CD4-positive, alpha-beta T cell treated with Interleukin-15 for 1 hour (primary cell): ENCODE measurements at regions not wholly inside any gene's neighbourhood (a gene's known extent, or its start where the extent isn't known, plus 50 kb on each side); places are given as distances from the start of the nearest gene placed in this dataset.
"Not testable (repeated sequence)": the region's sequence is repeated elsewhere in the genome, so short reads cannot be mapped to it uniquely, and the experiment has no call there.

ENCODE experiments used
- DNase-seq: peaks from one replicate; pipeline ENCODE4 v3.0.0-alpha.2; 2020

- DNase-seq, result no peak
These were observed 256.2 kb downstream of the TAFA4 start for GRCh38 chr3:68676136-68676535.

- no peak for DNase-seq
These were observed 265.0 kb downstream of the TAFA4 start for GRCh38 chr3:68667346-68667745.

DNA sequence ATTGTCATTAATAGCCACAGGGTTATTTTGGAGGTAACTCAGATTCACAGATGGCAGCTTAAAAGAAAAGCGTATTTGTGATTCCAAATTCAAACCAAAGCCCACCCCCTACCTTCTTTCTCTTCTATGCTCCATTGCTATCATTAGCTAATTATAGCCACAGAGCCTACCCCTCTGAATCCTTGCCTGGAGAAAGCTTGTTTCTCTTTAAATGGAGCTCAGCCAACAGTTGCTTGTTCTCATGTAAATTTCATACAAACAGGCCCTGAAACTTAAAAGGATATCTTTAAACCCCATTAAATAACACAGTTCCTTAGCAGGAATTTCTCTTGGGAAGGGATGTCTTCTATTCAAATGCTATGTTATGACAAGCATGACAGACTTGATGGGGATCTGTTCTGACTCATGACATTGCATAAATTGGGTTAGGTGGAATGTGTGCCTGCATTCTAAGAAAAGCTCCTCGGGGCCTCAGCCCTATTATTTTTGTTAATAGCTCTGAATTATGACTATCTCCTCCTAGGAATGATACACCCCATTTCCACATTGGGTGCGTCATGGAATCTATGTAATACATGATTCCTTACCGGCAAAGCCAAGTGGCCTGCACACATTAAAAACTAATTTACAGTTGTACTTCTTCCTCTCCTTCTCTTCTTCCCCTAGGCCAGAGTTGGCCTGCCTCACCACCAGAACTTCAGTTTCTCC, 265.8 kb downstream of the TAFA4 start:
- DNase-seq, result no peak

- DNase-seq, result no peak
These were observed 268.1 kb downstream of the TAFA4 start for GRCh38 chr3:68664276-68664675.

GRCh38 chr3:68662176-68662575, 270.2 kb downstream of the TAFA4 start:
- DNase-seq, result no peak

DNA sequence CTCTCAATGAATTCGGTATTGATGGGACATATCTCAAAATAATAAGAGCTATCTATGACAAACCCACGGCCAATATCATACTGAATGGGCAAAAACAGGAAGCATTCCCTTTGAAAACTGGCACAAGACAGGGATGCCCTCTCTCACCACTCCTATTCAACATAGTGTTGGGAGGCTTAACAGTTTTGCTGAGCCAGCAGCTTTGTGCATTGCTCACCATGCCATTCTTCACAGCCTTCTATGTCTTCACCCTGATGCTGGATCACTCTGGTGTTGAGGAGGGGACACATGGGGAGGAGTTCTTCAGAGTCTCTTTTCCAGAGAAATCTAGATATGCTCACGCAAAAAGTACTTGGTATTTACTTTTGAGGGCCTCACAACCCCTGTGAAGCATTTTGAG, 281.7 kb downstream of the TAFA4 start:
- not testable (repeated sequence) for DNase-seq

DNA sequence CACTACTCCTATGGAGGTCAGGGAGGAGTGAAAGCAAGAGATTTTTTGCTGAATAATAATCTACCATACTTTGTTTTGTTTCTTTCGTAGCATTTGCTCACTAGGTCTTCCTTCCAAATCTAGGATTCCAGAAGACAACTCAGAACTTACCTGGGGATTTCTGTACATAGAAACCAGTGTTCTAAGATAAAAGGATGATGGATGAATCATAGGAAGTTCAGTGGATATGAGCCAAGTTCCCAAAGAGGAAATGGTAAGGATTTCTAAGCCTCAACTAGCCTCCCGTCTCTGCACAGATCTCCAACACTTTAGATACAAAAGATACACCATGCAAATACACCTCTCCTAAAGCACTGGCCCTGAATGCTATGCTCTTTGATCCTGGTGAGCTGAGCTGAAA, 283.9 kb downstream of the TAFA4 start:
- DNase-seq, result no peak

GRCh38 chr3:68631850-68632545, 300.3 kb downstream of the TAFA4 start:
- no peak for DNase-seq

DNA sequence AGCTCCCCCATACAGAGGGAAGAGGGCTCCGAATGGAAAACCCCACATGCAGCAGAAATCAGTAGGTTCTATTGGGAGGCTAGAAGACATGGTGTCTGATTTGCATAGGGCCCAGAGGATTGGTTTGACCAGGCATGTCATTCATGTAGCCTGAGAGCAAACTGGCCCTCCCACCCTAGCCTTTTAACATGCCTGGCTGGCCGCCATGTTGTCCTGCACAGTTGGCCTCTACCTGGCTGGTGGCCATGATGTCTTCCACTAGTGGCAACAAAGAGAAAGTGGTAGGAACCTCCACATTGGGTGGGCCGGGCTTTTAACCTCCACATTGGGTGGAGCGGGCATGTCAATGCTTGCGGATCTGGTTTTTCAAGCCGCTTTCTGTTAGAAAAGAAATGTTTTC, 312.1 kb downstream of the TAFA4 start:
- DNase-seq, result no peak

DNA sequence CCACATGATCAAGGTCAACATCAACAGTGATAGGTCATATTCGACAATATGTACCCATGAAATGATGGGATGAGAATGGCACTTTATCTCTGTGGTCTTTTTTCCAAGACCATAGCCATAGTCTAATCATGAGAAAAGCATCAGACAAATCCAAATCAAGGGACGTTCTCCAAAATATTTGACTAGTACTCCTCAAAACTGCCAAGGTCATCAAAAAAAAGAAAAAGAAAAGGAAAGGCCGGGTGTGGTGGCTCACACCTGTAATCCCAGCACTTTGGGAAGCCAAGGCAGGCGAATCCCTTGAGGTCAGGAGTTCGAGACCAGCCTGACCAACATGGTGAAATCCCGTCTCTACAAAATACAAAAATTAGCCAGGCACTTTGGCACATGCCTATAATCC, 318.3 kb downstream of the TAFA4 start:
- no peak for DNase-seq

- no peak for DNase-seq
These were observed 361.0 kb downstream of the TAFA4 start for GRCh38 chr3:68571321-68571720.

DNA sequence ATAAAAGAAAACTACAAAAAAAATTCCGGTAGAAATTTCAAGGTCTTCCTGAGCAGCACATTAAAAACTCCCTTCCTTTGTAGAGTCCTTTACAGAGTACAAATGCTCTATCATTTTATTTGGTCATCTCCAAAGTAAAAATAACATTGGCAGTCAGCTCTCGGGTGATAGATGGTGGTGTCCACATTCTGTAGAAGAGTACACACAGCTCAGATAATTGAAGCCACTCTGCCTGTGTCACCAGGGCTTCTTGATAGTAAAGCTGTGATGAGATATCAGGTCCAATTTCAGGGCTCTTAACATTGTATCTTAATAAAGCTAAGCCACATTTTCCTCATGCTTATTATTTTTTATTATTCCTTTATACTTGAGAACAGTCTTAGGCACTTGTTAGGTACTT, 371.6 kb downstream of the TAFA4 start:
- no peak for DNase-seq

DNA sequence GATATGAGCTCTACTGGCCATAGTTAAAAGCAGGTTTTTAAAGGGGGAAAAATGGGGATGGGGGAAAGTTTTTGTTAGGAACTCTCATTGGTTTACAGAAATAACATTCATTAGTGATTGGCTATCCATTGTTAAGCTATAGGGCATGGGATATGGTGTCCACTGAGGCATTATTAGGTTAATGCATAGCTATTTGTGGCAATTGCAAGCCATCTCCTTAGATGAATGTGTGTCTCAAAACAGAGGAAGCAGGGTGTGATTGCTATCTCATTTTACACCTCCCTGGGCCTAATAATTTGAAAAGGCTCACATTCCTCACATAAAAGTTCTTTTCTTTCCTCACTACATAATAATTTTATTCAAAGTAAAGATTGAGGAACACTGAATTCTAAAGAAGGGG, 396.6 kb downstream of the TAFA4 start:
- DNase-seq, result no peak

GRCh38 chr3:68523330-68523729, 409.0 kb downstream of the TAFA4 start:
- no peak for DNase-seq

DNA sequence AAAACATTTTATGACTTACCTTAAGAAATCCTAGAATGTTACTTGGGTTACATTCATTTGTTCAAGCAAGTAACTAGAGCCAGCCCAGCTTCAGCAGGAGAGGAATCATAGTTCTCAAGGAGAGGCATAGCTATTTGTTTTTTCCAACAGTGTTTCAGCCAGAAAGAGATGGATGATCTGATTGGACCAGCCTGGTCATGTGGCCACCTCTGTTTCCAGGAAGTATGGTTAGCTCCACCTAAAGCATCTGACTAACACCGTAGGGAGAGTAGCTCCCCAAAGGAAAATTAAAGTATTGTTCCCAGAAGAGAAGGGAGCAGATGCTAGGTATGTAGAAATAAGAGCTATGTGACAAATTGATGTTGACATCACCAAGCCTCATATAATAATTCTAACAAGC, 417.1 kb downstream of the TAFA4 start:
- DNase-seq, result no peak

DNA sequence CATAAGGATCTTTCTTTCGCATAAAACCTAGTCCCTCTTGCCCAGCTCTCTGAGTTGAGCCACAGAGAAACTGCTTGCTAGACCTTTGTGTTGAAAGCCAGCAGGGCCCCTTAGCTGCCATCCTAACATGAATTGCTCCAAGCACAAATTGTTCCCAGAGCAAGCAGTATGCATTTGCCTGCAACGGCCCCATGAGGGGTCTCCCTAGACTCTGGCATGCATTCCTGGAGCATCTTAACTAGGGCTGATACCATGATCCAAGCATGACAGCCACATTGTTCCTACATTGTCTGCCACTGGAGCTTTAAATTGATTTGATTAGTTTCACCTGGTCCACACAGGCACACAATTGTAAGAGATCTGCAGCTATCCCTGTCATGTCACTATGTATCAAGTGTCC, 428.1 kb downstream of the TAFA4 start:
- no peak for DNase-seq

DNA sequence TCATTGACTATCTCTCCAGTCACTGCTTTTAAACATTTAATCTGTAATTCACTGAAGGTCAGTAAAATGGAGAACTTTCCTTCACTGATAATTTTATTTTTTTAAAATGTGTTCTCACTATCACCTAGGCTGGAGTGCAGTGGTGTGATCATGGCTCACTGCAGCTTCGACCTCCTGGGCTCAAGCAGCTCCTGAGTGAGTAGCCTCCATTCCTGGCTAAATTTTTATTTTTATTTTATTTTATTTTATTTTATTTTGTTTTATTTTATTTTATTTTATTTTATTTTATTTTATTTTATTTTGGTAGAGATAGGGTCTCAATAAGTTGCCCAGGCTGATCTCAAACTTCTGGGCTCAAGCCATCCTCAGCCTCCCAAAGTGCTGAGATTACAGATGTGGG, 446.5 kb downstream of the TAFA4 start:
- not testable (repeated sequence) for DNase-seq

DNA sequence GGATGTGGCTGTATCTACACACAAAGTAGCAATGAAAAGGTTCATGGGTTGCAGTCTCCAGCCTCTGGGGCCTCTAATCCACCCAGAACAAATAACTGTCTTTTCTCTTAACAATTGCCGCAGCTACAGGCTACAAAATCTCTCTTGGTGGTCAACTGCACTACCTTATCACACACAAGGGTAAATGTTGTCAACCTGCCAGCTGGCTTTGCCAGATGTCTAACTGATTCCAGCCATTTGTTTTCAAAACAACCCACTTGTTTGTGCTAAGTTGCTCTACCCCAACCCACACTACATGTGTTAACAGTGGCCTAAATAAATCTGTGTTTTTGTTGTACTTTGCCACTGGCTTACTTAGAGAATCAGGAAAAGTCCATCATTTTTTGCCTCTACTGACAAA, 447.3 kb downstream of the TAFA4 start:
- DNase-seq, result no peak

GRCh38 chr3:68483601-68484000, 448.7 kb downstream of the TAFA4 start:
- DNase-seq, result no peak

- DNase-seq, result no peak
These were observed 449.3 kb downstream of the TAFA4 start for GRCh38 chr3:68483041-68483440.

DNA sequence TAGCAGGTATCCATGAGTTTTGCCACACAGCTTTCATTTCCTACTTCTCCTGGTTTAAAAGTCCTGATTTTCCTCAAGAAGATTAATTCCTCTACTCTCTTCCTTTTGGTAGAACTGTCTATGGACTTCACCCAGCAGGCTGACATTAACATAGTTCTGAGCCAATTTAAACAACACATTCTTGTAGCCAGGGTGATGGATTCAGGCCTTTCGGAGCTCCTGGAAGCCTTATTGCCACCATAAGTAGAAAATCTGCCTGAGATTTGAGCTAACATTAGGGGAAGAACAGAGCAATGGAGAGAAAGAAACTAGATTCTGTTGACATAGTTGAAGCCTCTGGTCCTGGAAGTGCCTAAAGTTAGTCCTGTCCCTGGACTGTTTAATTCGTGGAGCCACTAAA, 449.8 kb downstream of the TAFA4 start:
- DNase-seq, result no peak

DNA sequence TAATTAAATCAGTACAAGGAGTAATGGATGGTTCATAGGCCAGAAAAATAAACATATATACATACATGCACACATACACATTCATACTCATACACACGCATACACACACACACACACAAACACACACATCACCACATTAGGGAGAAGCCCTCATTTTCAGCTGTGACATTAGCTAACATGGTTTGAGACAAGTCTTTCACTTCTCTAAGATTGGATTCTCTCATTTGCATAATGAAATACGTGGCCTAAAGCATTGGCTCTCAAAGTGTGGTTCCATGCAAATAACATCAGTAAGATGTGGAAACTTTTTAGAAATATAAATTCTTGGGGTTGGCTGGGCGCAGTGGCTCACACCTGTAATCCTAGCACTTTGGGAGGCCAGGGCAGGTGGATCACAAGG, 452.6 kb downstream of the TAFA4 start:
- no peak for DNase-seq

GRCh38 chr3:68468695-68469375, 463.5 kb downstream of the TAFA4 start:
- DNase-seq, result no peak

GRCh38 chr3:68467465-68467864, 464.9 kb downstream of the TAFA4 start:
- no peak for DNase-seq
